CD14-positive monocyte (primary cell): ENCODE measurements at regions not wholly inside any gene's neighbourhood (a gene's known extent, or its start where the extent isn't known, plus 50 kb on each side); places are given as distances from the start of the nearest gene placed in this dataset.

Experiments
- DNase-seq, 3 donors: peaks; one replicate each; pipeline ENCODE4 v3.0.0-alpha.2; 2011 to 2022
- H2AFZ ChIP-seq: 2 replicates; pipeline ENCODE4 v1.6.0; 2012; ENCODE audit warnings: mild to moderate bottlenecking, low read depth, low read length, inconsistent platforms; ENCODE audit not compliant: insufficient read depth, poor library complexity, severe bottlenecking
- H3K27ac ChIP-seq, 2 donors: 1 replicate in 1 of 2; 2 replicates in 1 of 2; pipeline ENCODE4 v1.5.1; 2012 to 2013; ENCODE audit warnings: low read length in 2 of 2, control low read depth in 1 of 2, inconsistent platforms in 1 of 2, low read depth in 1 of 2, mild to moderate bottlenecking in 1 of 2
- H3K27me3 ChIP-seq, 2 donors: one replicate each; pipeline versions ENCODE4 v1.6.0 to v1.6.1; 2011 to 2013; ENCODE audit warnings: low read length in 2 of 2; ENCODE audit not compliant: control insufficient read depth in 2 of 2, insufficient read depth in 2 of 2
- H3K36me3 ChIP-seq, 2 donors: replicated peaks in 1 of 2; 1 replicate in 1 of 2; 2 replicates in 1 of 2; pipeline versions ENCODE4 v1.5.1 to v1.6.1; 2012 to 2013; ENCODE audit warnings: low read length in 2 of 2, control low read depth in 1 of 2, inconsistent platforms in 1 of 2, mild to moderate bottlenecking in 1 of 2; ENCODE audit not compliant: insufficient read depth in 2 of 2, control insufficient read depth in 1 of 2
- H3K4me1 ChIP-seq, 2 donors: 1 replicate in 1 of 2; 2 replicates in 1 of 2; pipeline versions ENCODE4 v1.5.1 to v1.6.1; 2012 to 2013; ENCODE audit warnings: low read length in 2 of 2, control low read depth in 1 of 2, inconsistent platforms in 1 of 2, mild to moderate bottlenecking in 1 of 2, moderate library complexity in 1 of 2; ENCODE audit not compliant: insufficient read depth in 2 of 2, control insufficient read depth in 1 of 2
- H3K4me2 ChIP-seq: replicated peaks from 2 replicates; pipeline ENCODE3; 2012; ENCODE audit warnings: low read length, moderate library complexity, mild to moderate bottlenecking; ENCODE audit not compliant: poor library complexity, severe bottlenecking; ENCODE audit errors: extremely low read depth
- H3K4me3 ChIP-seq, 3 experiments: fragments of 200-600 bp in 1 of 3; sonication (generic) in 1 of 3; replicated peaks in 1 of 3; 1 replicate in 2 of 3; 2 replicates in 1 of 3; pipeline ENCODE4 v1.5.1; 2011 to 2013; ENCODE audit warnings: low read length in 3 of 3, mild to moderate bottlenecking in 3 of 3, control low read depth in 2 of 3, low read depth in 2 of 3, inconsistent platforms in 1 of 3, moderate library complexity in 1 of 3
- H3K79me2 ChIP-seq: 2 replicates; pipeline ENCODE4 v1.6.0; 2012; ENCODE audit warnings: mild to moderate bottlenecking, control low read depth, inconsistent platforms, low read length, moderate library complexity; ENCODE audit not compliant: insufficient read depth
- H3K9ac ChIP-seq: 2 replicates; pipeline ENCODE4 v1.6.0; 2017; ENCODE audit warnings: low read length, mild to moderate bottlenecking; ENCODE audit not compliant: insufficient read depth, poor library complexity, severe bottlenecking
- H3K9me3 ChIP-seq, 2 donors: replicated peaks in 1 of 2; 1 replicate in 1 of 2; 2 replicates in 1 of 2; pipeline versions ENCODE4 v1.5.1 to v1.6.1; 2012 to 2013; ENCODE audit warnings: low read length in 2 of 2, control low read depth in 1 of 2; ENCODE audit not compliant: control insufficient read depth in 1 of 2, insufficient read depth in 1 of 2
- H4K20me1 ChIP-seq: 2 replicates; pipeline ENCODE4 v1.6.0; 2012; ENCODE audit warnings: mild to moderate bottlenecking, low read length, control low read depth, moderate library complexity; ENCODE audit not compliant: insufficient read depth
- H3K27ac Mint-ChIP-seq, 7 donors: one replicate each; pipeline ENCODE4 v1.8.0; 2020; ENCODE audit warnings: mild to moderate bottlenecking in 7 of 7, mixed read lengths in 7 of 7, moderate library complexity in 6 of 7, inconsistent platforms in 2 of 7
- H3K27me3 Mint-ChIP-seq, 3 donors: one replicate each; pipeline ENCODE4 v1.8.0; 2021 to 2022; ENCODE audit warnings: low read depth in 3 of 3, mild to moderate bottlenecking in 3 of 3, mixed read lengths in 3 of 3, moderate library complexity in 3 of 3, inconsistent platforms in 1 of 3
- H3K36me3 Mint-ChIP-seq, 2 donors: one replicate each; pipeline ENCODE4 v1.8.0; 2020; ENCODE audit warnings: mixed read lengths in 2 of 2, inconsistent platforms in 1 of 2, mild to moderate bottlenecking in 1 of 2
- H3K4me1 Mint-ChIP-seq: one replicate; pipeline ENCODE4 v1.8.0; 2020; ENCODE audit warnings: mild to moderate bottlenecking, mixed read lengths
- H3K4me3 Mint-ChIP-seq, 2 donors: one replicate each; pipeline ENCODE4 v1.8.0; 2020; ENCODE audit warnings: mild to moderate bottlenecking in 2 of 2, mixed read lengths in 2 of 2, moderate library complexity in 1 of 2
- H3K9me3 Mint-ChIP-seq, 7 donors: one replicate each; pipeline ENCODE4 v1.8.0; 2020 to 2022; ENCODE audit warnings: mixed read lengths in 7 of 7, mild to moderate bottlenecking in 6 of 7, moderate library complexity in 6 of 7, inconsistent platforms in 2 of 7
- CTCF ChIP-seq: fragments of 200-600 bp; IDR thresholded peaks from one replicate; pipeline ENCODE4 v1.8.0; 2022; ENCODE audit warnings: antibody characterized with exemption, mild to moderate bottlenecking
- WGBS: methylation state at CpG from one replicate; pipeline ENCODE4 v1.1.5; 2013; ENCODE audit warnings: missing lambda C conversion rate; ENCODE audit not compliant: insufficient coverage; 5-methylcytosine and 5-hydroxymethylcytosine counted together
- intact Hi-C, 2 donors: fragments of 100-400 bp; cut with micrococcal nuclease; formaldehyde crosslinking; loops; one replicate each; pipeline versions ENCODE4 v1.15.0 to v1.15.1; 2023

- no peaks in the 10 kb centered on the region for H3K27me3 ChIP-seq
- H2AFZ ChIP-seq: no peak overlapping the region
- no peak for TF ChIP-seq CTCF
- H3K4me2 ChIP-seq: no peak overlapping the region
- intact Hi-C loops: no loop called here
- H3K36me3 ChIP-seq: no peaks in the 10 kb centered on the region
- no CpG with 5 or more reads among the region's 2 CpGs for WGBS
- no peak overlapping the region for H3K4me3 ChIP-seq
- Mint-ChIP-seq H3K27me3 (no peaks in the 10 kb centered on the region), H3K4me1 (peaks cover 23% of the 10 kb centered on the region), H3K36me3 (no peaks in the 10 kb centered on the region), H3K4me3 (no peak overlapping the region), H3K27ac (peak overlapping the region in 1 of 7 donors; percentile 5), H3K9me3 (peaks cover 0 to 2% (median 0%) of the 10 kb centered on the region in 7 donors)
- no peaks in the 10 kb centered on the region for H3K79me2 ChIP-seq
- H3K9ac ChIP-seq: no peak overlapping the region
- H3K27ac ChIP-seq: no peak overlapping the region
- H4K20me1 ChIP-seq: no peaks in the 10 kb centered on the region
- peaks cover 2 to 11% of the 10 kb centered on the region in 2 donors for H3K4me1 ChIP-seq
- no peaks in the 10 kb centered on the region for H3K9me3 ChIP-seq
- no peak for DNase-seq
Measured at GRCh38 chr10:6999232-6999925, 411.5 kb downstream of the SFMBT2 start.

- H3K9me3 Mint-ChIP-seq: no peaks in the 10 kb centered on the region
- Histone ChIP-seq H4K20me1 (no peaks in the 10 kb centered on the region), H3K27ac (no peak overlapping the region), H3K4me2 (no peak overlapping the region), H3K4me3 (no peak overlapping the region), H2AFZ (no peak overlapping the region), H3K4me1 (peaks cover 2 to 5% of the 10 kb centered on the region in 2 donors), H3K9me3 (no peaks in the 10 kb centered on the region), H3K27me3 (no peaks in the 10 kb centered on the region), H3K9ac (no peak overlapping the region), H3K36me3 (no peaks in the 10 kb centered on the region), H3K79me2 (no peaks in the 10 kb centered on the region)
- DNase-seq: no peak
- H3K27me3 Mint-ChIP-seq: no peaks in the 10 kb centered on the region
- no peak overlapping the region for H3K27ac Mint-ChIP-seq
- H3K4me1 Mint-ChIP-seq: peaks cover 13% of the 10 kb centered on the region
- TF ChIP-seq CTCF: no peak
- no CpG with 5 or more reads among the region's 2 CpGs for WGBS
- H3K36me3 Mint-ChIP-seq: no peaks in the 10 kb centered on the region
- intact Hi-C loops: no loop called here
- no peak overlapping the region for H3K4me3 Mint-ChIP-seq
Measured at GRCh38 chr10:6997509-6997908, 413.3 kb downstream of the SFMBT2 start.
